ENCODE measurements at regions not wholly inside any gene's neighbourhood (a gene's known extent, or its start where the extent isn't known, plus 50 kb on each side); places are given as distances from the start of the nearest gene placed in this dataset.

DNA sequence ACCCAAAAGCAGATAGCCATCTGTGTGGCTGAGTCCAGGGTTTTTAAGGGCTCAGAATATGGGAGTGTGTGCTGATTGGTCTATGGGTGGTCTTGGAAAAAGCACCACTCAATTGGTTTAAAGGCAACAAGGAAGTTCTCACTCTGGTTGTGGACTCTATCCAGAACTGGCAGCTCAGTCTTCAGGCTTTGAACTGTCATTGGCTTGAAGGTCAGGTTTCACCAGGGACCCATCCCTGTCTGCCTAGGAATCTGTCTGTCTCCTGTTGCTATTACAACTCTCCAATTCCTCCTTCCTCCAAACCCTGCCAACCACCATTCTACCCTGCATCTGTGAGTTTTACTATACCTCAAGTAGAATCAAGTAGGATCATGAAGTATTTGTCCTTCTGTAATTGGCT, 341.7 kb upstream of the ADGRL2 start:
- TF ChIP-seq EZH2 (optimal IDR thresholded peaks at IDR 0.05; ENCODE audit: low read depth, low read length) (no peak), EZH2phosphoT487 (IDR thresholded peaks at IDR 0.05; ENCODE audit: low read length) (no peak)
- TF ChIP-seq, protein P1, sequence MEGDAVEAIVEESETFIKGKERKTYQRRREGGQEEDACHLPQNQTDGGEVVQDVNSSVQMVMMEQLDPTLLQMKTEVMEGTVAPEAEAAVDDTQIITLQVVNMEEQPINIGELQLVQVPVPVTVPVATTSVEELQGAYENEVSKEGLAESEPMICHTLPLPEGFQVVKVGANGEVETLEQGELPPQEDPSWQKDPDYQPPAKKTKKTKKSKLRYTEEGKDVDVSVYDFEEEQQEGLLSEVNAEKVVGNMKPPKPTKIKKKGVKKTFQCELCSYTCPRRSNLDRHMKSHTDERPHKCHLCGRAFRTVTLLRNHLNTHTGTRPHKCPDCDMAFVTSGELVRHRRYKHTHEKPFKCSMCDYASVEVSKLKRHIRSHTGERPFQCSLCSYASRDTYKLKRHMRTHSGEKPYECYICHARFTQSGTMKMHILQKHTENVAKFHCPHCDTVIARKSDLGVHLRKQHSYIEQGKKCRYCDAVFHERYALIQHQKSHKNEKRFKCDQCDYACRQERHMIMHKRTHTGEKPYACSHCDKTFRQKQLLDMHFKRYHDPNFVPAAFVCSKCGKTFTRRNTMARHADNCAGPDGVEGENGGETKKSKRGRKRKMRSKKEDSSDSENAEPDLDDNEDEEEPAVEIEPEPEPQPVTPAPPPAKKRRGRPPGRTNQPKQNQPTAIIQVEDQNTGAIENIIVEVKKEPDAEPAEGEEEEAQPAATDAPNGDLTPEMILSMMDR (IDR thresholded peaks at IDR 0.05; ENCODE audit: low read length), result no peak

Data from MM.1S (cell line).